CD14-positive monocyte (primary cell): ENCODE measurements at regions not wholly inside any gene's neighbourhood (a gene's known extent, or its start where the extent isn't known, plus 50 kb on each side); places are given as distances from the start of the nearest gene placed in this dataset.

ENCODE experiments used
- DNase-seq, 3 donors: peaks; one replicate each; pipeline ENCODE4 v3.0.0-alpha.2; 2011 to 2022
- H2AFZ ChIP-seq: 2 replicates; pipeline ENCODE4 v1.6.0; 2012; ENCODE audit warnings: mild to moderate bottlenecking, low read depth, low read length, inconsistent platforms; ENCODE audit not compliant: insufficient read depth, poor library complexity, severe bottlenecking
- H3K27ac ChIP-seq, 2 donors: 1 replicate in 1 of 2; 2 replicates in 1 of 2; pipeline ENCODE4 v1.5.1; 2012 to 2013; ENCODE audit warnings: low read length in 2 of 2, control low read depth in 1 of 2, inconsistent platforms in 1 of 2, low read depth in 1 of 2, mild to moderate bottlenecking in 1 of 2
- H3K27me3 ChIP-seq, 2 donors: one replicate each; pipeline versions ENCODE4 v1.6.0 to v1.6.1; 2011 to 2013; ENCODE audit warnings: low read length in 2 of 2; ENCODE audit not compliant: control insufficient read depth in 2 of 2, insufficient read depth in 2 of 2
- H3K36me3 ChIP-seq, 2 donors: replicated peaks in 1 of 2; 1 replicate in 1 of 2; 2 replicates in 1 of 2; pipeline versions ENCODE4 v1.5.1 to v1.6.1; 2012 to 2013; ENCODE audit warnings: low read length in 2 of 2, control low read depth in 1 of 2, inconsistent platforms in 1 of 2, mild to moderate bottlenecking in 1 of 2; ENCODE audit not compliant: insufficient read depth in 2 of 2, control insufficient read depth in 1 of 2
- H3K4me1 ChIP-seq, 2 donors: 1 replicate in 1 of 2; 2 replicates in 1 of 2; pipeline versions ENCODE4 v1.5.1 to v1.6.1; 2012 to 2013; ENCODE audit warnings: low read length in 2 of 2, control low read depth in 1 of 2, inconsistent platforms in 1 of 2, mild to moderate bottlenecking in 1 of 2, moderate library complexity in 1 of 2; ENCODE audit not compliant: insufficient read depth in 2 of 2, control insufficient read depth in 1 of 2
- H3K4me2 ChIP-seq: replicated peaks from 2 replicates; pipeline ENCODE3; 2012; ENCODE audit warnings: low read length, moderate library complexity, mild to moderate bottlenecking; ENCODE audit not compliant: poor library complexity, severe bottlenecking; ENCODE audit errors: extremely low read depth
- H3K4me3 ChIP-seq, 3 experiments: fragments of 200-600 bp in 1 of 3; sonication (generic) in 1 of 3; replicated peaks in 1 of 3; 1 replicate in 2 of 3; 2 replicates in 1 of 3; pipeline ENCODE4 v1.5.1; 2011 to 2013; ENCODE audit warnings: low read length in 3 of 3, mild to moderate bottlenecking in 3 of 3, control low read depth in 2 of 3, low read depth in 2 of 3, inconsistent platforms in 1 of 3, moderate library complexity in 1 of 3
- H3K79me2 ChIP-seq: 2 replicates; pipeline ENCODE4 v1.6.0; 2012; ENCODE audit warnings: mild to moderate bottlenecking, control low read depth, inconsistent platforms, low read length, moderate library complexity; ENCODE audit not compliant: insufficient read depth
- H3K9ac ChIP-seq: 2 replicates; pipeline ENCODE4 v1.6.0; 2017; ENCODE audit warnings: low read length, mild to moderate bottlenecking; ENCODE audit not compliant: insufficient read depth, poor library complexity, severe bottlenecking
- H3K9me3 ChIP-seq, 2 donors: replicated peaks in 1 of 2; 1 replicate in 1 of 2; 2 replicates in 1 of 2; pipeline versions ENCODE4 v1.5.1 to v1.6.1; 2012 to 2013; ENCODE audit warnings: low read length in 2 of 2, control low read depth in 1 of 2; ENCODE audit not compliant: control insufficient read depth in 1 of 2, insufficient read depth in 1 of 2
- H4K20me1 ChIP-seq: 2 replicates; pipeline ENCODE4 v1.6.0; 2012; ENCODE audit warnings: mild to moderate bottlenecking, low read length, control low read depth, moderate library complexity; ENCODE audit not compliant: insufficient read depth
- H3K27ac Mint-ChIP-seq, 7 donors: one replicate each; pipeline ENCODE4 v1.8.0; 2020; ENCODE audit warnings: mild to moderate bottlenecking in 7 of 7, mixed read lengths in 7 of 7, moderate library complexity in 6 of 7, inconsistent platforms in 2 of 7
- H3K27me3 Mint-ChIP-seq, 3 donors: one replicate each; pipeline ENCODE4 v1.8.0; 2021 to 2022; ENCODE audit warnings: low read depth in 3 of 3, mild to moderate bottlenecking in 3 of 3, mixed read lengths in 3 of 3, moderate library complexity in 3 of 3, inconsistent platforms in 1 of 3
- H3K36me3 Mint-ChIP-seq, 2 donors: one replicate each; pipeline ENCODE4 v1.8.0; 2020; ENCODE audit warnings: mixed read lengths in 2 of 2, inconsistent platforms in 1 of 2, mild to moderate bottlenecking in 1 of 2
- H3K4me1 Mint-ChIP-seq: one replicate; pipeline ENCODE4 v1.8.0; 2020; ENCODE audit warnings: mild to moderate bottlenecking, mixed read lengths
- H3K4me3 Mint-ChIP-seq, 2 donors: one replicate each; pipeline ENCODE4 v1.8.0; 2020; ENCODE audit warnings: mild to moderate bottlenecking in 2 of 2, mixed read lengths in 2 of 2, moderate library complexity in 1 of 2
- H3K9me3 Mint-ChIP-seq, 7 donors: one replicate each; pipeline ENCODE4 v1.8.0; 2020 to 2022; ENCODE audit warnings: mixed read lengths in 7 of 7, mild to moderate bottlenecking in 6 of 7, moderate library complexity in 6 of 7, inconsistent platforms in 2 of 7
- CTCF ChIP-seq: fragments of 200-600 bp; IDR thresholded peaks from one replicate; pipeline ENCODE4 v1.8.0; 2022; ENCODE audit warnings: antibody characterized with exemption, mild to moderate bottlenecking
- whole genome bisulfite sequencing: methylation state at CpG from one replicate; pipeline ENCODE4 v1.1.5; 2013; ENCODE audit warnings: missing lambda C conversion rate; ENCODE audit not compliant: insufficient coverage; 5-methylcytosine and 5-hydroxymethylcytosine counted together
- intact Hi-C, 2 donors: fragments of 100-400 bp; cut with micrococcal nuclease; formaldehyde crosslinking; loops; one replicate each; pipeline versions ENCODE4 v1.15.0 to v1.15.1; 2023

GRCh38 chr3:59575113-59576001 is 525.5 kb upstream of the CFAP20DC start:
- Histone ChIP-seq H3K27me3 (no peaks in the 10 kb centered on the region), H3K36me3 (no peaks in the 10 kb centered on the region), H3K9me3 (no peaks in the 10 kb centered on the region), H2AFZ (no peak overlapping the region), H3K9ac (no peak overlapping the region), H3K27ac (no peak overlapping the region), H3K4me2 (no peak overlapping the region), H4K20me1 (no peaks in the 10 kb centered on the region), H3K4me1 (no peaks in the 10 kb centered on the region), H3K79me2 (no peaks in the 10 kb centered on the region), H3K4me3 (no peak overlapping the region)
- peak; percentile 43 to 64 (median 60) for DNase-seq
- Mint-ChIP-seq H3K4me1 (no peaks in the 10 kb centered on the region), H3K9me3 (peaks cover 0 to 4% (median 0%) of the 10 kb centered on the region in 7 donors), H3K4me3 (no peak overlapping the region), H3K27ac (no peak overlapping the region), H3K27me3 (peaks cover 1 to 4% (median 1%) of the 10 kb centered on the region in 3 donors), H3K36me3 (no peaks in the 10 kb centered on the region)
- intact Hi-C loops = loop anchor here (5.0 kb wide), 2 partner anchors 282 to 1807 kb away; no protein-coding TSS in a partner anchor
- TF ChIP-seq CTCF = peak; percentile 98
- 20% methylated on average over 8 of the region's 11 CpGs for WGBS

- Histone ChIP-seq H3K4me3 (no peak overlapping the region), H3K79me2 (no peaks in the 10 kb centered on the region), H2AFZ (no peak overlapping the region), H3K9me3 (no peaks in the 10 kb centered on the region), H3K9ac (no peak overlapping the region), H3K36me3 (no peaks in the 10 kb centered on the region), H4K20me1 (no peaks in the 10 kb centered on the region), H3K4me2 (no peak overlapping the region), H3K27me3 (no peaks in the 10 kb centered on the region), H3K4me1 (no peaks in the 10 kb centered on the region), H3K27ac (no peak overlapping the region)
- WGBS = 98% methylated on average over 4 of the region's 4 CpGs
- H3K4me1 Mint-ChIP-seq = no peaks in the 10 kb centered on the region
- H3K36me3 Mint-ChIP-seq = no peaks in the 10 kb centered on the region
- H3K27me3 Mint-ChIP-seq = peaks cover 1 to 4% (median 4%) of the 10 kb centered on the region in 3 donors
- H3K27ac Mint-ChIP-seq = peak overlapping the region in 1 of 7 donors; percentile 23
- H3K9me3 Mint-ChIP-seq = no peaks in the 10 kb centered on the region
- no peak overlapping the region for H3K4me3 Mint-ChIP-seq
- intact Hi-C loops = no loop called here
- no peak for TF ChIP-seq CTCF
- no peak for DNase-seq
Observed at GRCh38 chr3:59573911-59574310, 524.1 kb upstream of the CFAP20DC start.
